GM19324 (cell line): ENCODE measurements at regions not wholly inside any gene's neighbourhood (a gene's known extent, or its start where the extent isn't known, plus 50 kb on each side); places are given as distances from the start of the nearest gene placed in this dataset.

Source experiments
- ATAC-seq: cut with Tn5 transposase; IDR thresholded peaks from one replicate; pipeline ENCODE4 v1.9.1; 2021; ENCODE audit warnings: mild to moderate bottlenecking, moderate library complexity; ENCODE audit not compliant: unreplicated experiment, low FRiP score

DNA sequence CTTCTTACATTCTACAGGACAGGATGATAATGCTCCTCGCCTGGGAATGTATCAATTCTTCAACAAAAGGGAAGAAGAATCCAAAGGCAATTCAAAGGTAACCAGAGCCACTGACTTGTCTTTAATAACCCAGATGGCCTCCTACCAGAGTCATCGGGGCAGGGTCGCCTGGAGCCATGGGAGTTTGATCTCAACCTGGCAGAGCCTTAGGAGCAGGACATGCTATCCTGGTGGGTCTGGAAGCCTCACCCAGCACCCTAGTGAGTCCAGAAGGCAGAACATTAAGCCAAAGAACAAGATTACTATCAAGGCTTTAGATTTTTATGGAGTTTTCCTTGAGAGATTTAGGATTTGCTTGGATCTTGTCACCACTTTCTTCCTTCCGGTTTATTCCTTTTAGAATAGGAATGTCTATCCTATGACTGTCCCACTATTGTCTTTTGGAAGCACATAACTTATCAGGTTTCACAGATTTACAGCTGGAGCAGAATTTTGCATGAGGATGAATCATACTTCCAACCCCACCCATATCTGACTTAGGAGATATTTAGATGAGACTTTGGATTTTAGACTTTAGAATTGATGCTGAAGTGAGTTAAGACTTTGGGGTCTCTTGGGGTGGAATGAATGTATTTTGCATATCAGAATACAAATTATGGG is 330.3 kb upstream of the GOLIM4 start:
- ATAC-seq, result no peak

DNA sequence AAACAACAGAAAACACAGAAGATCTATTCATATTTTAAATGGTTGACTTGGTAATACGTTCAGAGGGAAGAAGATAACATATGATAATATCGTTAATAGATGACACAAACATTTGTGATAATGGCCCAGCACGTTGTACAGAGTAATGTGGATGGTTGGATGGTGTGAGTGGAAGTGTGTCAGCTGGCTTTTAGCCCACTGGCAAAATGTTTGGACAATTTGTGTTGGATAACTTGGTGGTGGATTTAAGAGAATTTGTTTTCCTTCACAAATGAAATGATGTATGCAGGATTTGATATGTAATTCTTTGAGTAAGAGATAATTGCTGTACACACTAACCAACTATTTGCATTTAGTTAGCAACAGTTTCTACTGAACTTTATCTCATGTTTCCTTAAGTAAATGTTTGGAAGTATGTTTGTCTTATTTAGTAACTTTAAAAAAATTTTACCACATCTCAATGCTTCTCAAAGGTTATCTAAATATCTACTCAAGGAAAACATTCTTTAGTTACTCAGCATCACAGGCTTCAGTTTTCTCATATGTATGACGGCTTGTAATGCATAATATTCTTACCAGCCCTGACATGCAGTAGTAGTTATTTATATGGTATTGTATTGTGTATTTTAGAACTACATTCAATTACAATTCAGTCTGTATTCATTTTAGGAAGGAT is 328.5 kb upstream of the GOLIM4 start:
- no peak for ATAC-seq

DNA sequence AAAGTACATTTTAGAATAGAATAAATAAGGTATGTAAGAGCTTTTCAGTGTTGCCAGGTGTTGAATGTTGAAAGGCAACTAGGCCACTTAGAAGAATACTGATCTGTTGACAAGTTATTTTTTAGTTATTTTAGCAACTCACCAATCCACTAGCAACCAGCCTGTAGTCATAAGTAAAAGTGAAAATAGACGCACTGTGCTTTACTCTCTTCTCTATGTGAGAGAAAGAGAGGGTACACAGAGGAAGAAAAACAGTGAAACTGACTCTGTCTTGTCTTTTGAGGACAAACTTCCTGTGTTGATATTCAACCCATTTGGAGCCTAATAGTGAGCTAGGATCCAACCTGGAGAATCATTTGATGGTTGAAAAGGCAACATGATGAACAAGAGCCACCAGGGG is 327.1 kb upstream of the GOLIM4 start:
- ATAC-seq, result peak; percentile 61

DNA sequence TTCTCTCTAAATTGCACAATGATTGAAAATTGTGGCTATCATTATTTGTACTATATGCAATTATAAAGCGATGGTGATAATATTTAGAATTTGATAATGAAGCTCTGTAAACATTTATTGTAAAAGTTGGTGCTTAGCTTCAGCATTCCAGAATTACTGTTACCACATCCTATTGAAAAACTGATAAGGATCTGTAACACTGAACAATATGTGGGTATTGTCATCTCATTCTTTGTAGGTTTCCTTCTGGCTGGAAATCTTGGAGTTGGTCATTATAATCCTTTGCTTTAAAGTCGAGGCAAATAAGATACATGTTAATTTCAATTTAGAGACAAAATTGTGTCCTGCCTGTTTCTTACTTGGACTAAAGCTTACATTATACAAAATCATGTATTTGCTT is 323.4 kb upstream of the GOLIM4 start:
- ATAC-seq, result no peak

DNA sequence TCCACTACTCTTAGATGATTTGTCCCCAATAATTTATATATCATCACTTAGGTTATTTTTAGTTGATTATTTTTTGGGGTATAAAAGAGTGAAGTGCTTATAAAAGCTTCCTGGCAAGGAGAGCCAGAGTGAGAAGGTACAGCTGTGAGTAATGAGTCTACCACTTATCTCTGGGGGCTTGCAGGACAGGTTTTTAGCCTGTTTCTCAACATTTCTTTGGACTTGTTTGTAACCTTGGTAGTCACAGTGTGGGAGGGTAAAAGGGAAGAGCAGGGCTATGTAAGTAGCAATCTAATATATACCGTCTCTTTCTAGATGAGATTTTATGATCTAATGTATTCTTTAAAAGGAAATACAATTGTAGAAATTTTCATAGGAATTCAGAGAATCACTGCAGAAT is 321.3 kb upstream of the GOLIM4 start:
- no peak for ATAC-seq

DNA sequence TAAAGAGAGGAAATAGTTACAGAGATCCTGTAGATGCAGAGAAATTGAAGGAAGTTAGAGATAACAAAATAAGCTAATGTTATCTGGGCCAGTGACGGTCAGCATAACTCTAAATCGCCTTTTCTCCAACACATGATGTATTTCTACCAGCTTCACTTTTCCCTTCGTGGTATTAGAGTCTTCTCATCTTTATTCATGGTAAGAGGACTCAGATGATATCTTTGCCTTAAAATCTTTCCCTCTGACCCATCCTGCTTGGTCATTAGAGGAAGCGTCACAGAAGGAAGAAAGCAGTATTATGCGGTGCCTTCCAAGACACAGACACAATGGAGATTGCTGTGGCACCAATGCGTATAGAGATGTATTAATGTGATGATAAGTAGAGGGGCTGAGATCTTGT is 320.7 kb upstream of the GOLIM4 start:
- ATAC-seq, result no peak

DNA sequence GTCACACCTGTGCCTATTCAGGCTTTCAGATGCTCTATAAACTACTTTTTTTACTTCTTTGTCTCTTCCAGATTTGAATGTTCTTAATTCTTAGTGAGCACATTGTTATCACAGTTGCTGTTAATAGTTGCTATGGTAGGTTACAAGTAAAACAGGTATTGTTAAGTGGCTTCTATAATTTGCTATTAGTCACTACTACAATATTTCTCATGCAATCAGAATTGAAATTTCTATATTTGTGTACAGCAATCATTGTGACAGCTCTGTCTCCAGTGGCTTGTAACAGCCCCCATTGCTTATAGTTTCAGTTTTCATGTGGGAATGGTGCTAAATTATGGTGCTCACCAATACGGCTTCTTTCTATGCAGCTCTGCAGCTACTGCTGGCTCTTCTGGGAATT is 318.4 kb upstream of the GOLIM4 start:
- ATAC-seq, result no peak

DNA sequence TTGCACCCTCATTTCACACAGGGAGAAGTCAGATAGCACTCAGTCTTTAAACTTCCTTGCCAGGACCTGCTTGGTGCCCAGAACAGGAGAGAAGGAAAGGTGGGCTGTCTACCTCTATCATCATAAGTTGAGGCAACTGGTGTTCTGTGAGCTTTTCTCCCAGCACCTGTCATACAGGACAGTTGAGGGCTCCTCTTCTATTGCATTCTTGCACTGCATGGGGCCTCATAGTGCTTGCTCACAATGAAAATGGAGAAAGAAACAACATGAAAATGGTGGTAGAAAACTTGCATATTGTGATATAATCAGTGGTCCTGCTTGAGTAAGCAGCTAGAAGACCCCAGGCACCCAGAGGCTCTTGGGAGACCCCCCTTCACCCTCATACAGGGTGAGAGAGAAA is 311.7 kb upstream of the GOLIM4 start:
- ATAC-seq, result no peak

DNA sequence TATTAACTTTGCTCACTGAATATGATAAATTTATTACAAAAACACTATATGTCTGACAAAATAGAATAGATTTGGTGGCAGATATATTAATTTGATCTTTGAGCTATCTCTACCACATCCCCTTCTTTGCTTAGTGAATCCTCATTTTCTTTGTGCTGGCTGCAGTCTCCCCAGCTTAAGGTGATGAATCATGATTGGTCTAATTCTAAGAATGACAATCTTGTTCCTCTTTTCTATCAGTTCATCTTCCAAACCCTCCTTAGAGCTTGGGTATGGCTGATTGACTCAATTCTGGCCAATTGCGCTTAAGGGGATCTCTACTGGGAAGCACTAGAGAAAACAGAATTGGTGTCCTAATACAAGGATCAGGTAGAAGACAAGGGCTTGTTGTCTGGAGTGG is 309.6 kb upstream of the GOLIM4 start:
- no peak for ATAC-seq

DNA sequence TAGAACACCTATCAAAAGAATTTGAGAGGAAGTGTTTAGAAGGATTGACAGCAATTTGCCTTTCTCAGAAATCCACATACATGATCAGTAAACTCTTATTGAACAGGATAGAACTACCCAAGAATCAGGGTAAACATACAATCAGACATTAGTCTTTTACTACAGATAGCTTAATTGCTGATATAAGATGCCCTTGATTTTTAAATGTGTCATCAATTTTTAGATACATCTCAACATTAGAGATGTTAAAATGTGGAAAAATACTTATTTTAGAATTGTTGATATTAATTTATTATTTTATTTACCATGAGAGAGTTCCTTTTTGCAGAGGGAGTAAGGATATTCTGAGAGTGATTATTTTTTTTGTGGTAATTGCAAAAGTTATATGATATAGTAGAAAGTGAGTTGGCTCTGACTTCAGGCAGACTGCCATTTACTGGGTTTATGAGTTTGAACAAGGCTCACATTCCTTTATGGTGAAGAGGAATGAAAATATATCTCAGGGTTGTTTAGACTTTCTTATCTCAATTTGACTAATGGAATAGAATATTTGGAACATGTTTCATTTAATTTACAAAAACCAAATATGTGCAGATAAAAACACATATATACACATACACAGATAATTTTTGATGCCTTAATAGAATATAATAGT is 302.8 kb upstream of the GOLIM4 start:
- no peak for ATAC-seq

DNA sequence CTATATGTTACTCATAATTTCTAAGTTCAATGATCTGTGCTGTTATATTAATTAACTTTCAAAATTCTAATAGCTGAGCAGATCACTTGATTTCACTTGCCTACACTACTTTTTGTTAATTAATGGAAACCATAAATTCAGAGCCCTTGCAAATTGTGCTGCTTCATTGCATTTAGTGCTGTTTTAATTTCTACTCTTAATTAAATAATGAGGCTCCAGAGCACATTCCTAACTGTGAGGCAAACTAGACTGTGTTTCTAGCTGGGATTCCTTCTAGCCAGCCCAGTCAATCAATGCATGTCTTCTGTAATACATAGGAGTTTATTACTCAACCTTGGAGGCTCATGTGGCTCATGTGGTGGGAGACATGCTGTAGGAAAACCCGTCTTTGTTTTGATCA is 301.1 kb upstream of the GOLIM4 start:
- ATAC-seq, result no peak

DNA sequence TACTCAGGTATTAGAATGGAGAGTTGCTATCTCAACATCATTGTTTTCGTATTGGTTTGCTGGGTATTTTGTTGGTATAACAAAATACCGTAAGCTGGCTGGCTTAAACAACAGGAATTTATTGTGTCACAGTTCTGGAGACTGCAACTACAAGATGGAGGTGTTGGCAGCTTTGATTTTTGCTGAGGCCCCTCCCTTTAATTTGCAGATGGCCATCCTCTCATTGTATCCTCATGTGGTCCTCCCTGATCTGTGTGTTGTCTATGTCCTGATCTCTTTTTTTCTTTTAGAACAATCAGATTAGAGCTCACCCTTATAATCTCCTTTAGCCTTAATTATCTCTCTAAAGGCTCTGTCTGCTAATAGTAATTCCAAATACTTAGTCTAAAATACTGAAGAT is 299.8 kb upstream of the GOLIM4 start:
- no peak for ATAC-seq

DNA sequence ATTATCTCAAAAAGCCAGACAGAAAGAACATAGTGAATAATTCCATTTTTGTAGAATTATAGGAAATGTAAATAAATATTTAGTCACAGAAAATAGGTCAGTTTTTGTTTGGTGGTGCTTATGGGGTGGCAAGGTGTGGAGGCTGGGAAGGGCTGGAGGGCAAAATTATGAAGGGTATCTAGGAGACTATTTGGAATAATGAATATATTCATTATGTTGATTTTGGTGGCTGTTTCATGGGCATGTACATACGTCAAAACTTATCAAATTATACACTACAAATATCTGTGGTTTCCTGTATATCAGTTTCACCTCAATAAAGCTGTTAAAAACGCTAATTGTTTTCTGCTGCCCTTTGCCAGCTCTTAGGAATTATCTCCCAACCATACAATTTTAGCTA is 298.7 kb upstream of the GOLIM4 start:
- ATAC-seq, result no peak

DNA sequence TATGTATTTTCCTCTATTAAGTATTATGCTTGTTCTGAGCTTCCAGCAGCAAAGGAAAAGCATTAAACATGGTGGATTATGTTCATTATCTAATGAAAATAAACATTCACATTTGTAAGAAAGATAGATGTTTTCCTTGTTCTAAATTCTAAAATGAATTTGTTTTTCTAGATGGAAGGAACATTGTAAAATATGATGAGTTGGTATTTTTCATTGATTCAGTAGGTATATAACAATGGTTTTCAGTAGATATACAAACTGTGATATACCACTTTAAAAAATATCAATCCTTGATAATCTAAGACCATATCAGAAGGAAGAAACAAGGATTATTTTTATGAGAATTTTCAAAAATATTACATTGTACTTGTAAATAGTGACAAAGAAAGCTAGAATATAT is 290.6 kb upstream of the GOLIM4 start:
- no peak for ATAC-seq

DNA sequence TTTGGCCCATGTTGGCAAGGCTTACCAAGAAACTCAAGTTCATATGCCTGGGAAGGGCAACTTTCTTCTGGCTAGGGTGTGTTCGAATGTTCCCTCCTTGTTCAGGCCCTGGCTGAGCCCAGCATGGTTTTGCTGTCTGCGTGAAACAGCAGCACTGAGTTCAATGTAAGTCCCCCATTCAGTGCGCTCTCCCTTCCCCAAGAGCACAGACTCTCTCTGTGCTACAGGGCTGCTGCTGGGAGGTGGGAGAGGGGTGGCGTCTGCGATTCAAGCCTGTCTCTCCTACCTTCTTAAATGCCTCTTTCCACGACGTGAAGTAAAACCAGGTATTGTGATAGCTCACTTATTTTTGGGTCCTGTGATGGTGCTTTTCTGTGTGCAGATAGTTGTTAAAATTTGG is 289.3 kb upstream of the GOLIM4 start:
- no peak for ATAC-seq

DNA sequence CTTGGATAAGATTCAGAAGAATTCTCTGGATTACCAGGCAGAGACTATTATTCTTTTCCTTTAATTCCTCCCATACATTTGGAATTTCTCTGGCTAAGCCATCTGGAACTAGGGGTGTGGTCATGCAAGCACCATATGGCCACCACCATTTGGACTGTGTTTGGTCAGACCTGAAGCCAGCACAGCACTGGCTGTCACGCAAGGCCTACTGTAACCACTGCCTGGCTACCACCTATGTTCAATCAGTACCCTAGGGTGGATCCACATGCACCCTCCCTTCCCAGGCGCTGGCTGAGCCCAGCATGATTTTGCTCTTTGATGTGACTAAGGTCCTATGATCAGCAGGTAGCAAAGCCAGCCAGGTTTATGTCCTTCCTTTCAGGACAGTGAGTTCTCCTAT is 287.8 kb upstream of the GOLIM4 start:
- ATAC-seq, result no peak

DNA sequence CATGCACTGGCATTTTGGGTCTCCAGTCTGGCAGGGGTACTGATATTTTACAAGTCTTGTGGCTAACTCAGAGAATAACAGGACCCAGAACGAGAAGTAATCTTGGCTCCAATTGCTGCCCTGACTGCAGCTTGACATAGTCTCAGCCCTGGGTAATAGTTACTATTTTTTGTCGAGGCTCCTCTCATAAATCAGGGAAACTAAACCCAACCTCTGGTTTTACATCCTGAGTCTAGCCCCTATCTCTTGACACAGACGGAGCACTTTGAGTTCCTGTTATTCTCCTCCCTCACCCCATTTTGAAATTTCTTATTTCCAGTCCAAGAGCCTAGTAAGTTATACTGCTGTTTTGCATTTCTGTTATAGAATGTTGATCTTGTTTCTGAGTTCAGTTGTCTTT is 276.1 kb upstream of the GOLIM4 start:
- ATAC-seq, result no peak

DNA sequence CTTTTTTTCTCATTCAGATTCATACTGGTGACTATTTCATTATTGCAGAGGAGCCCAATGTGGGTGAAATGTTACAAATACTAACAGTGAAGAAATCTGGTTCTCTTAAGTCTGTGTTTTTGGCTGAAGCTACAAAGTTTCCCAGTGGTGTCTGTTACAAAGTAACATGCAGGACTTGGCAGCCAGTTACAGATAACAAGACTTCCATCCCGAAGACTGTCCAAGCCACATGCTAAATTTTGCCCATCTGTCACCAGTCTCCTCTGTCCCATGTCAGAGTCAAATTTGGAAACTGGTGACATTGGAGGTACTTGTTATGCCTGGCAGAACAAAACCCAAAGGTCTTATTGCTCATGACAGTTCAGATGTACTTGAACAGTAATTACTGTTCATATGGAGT is 269.2 kb upstream of the GOLIM4 start:
- no peak for ATAC-seq

DNA sequence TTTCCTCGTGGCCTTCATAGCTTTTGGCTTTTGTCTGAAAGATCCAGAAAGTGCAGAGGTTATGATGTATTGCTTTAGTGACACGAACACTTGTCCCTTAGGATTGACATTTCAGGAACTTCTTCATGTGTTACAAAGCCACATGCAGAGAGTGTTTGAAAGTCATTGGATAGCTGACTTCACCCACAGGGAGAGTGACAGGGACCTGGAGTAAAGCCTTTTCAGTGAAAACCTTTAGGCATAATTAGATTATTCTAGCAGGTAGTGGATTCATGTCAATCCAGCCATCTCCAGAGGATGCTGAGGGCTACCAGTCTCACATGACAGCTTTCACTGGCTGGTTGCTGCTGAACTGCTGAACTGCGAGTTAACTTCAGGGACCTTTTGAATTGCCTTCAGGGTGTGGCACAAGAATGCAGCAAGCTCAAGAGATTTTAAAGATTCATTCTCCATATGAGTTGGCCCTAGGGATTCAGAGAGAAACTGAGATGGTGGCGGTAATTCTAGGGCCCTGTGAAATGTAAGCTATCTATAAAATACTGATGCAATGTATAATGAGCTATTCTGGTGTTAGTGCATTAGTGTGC is 267.0 kb upstream of the GOLIM4 start:
- no peak for ATAC-seq

DNA sequence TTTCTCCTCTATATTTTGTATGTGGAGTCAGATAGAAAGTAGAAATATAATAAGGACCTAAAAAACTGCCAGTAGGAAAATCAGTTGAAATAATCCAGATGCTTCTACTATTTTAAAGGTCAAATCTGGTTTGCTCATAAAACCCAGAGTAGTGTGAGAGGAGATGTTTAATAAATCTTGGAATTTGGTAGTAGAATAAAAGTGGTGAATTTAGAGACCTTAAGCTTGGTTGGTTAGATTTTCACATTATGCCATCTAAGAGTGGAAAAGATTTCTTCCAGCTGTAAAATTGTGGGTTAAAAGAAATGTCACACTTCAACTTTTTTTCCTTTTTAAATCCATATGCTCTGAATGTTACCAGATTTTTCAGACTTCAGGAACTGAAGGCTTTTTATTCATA is 266.4 kb upstream of the GOLIM4 start:
- no peak for ATAC-seq

DNA sequence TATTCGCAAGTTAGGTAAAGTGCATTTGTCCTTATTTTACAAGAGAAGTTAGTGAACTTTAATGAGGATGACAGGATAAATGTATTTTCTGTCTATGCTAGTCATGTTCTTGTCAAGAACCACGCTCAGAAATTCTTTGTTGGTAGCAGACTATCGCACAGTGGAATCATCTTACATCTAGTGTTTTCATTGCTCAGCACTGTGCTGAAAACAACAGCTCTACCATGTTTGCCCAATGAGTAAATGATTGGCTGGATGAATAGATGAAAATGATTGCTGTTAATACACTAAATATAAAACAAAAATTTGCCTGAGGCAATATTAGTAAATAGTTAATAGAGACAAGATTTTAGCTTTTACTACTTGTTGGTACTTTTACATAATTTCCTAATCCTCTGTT is 265.3 kb upstream of the GOLIM4 start:
- no peak for ATAC-seq
